Endodermal cell (in vitro differentiated cells): ENCODE measurements at regions not wholly inside any gene's neighbourhood (a gene's known extent, or its start where the extent isn't known, plus 50 kb on each side); places are given as distances from the start of the nearest gene placed in this dataset.
"Not testable (repeated sequence)": the region's sequence is repeated elsewhere in the genome, so short reads cannot be mapped to it uniquely, and the experiment has no call there.

Experiments used
- DNase-seq: peaks from one replicate; pipeline ENCODE4 v3.0.0-alpha.2; 2017
- H3K27ac ChIP-seq: 2 replicates; pipeline ENCODE4 v1.5.1; 2013; ENCODE audit warnings: mild to moderate bottlenecking, low read depth, low read length, moderate library complexity
- H3K27me3 ChIP-seq: 2 replicates; pipeline ENCODE4 v1.6.1; 2013; ENCODE audit warnings: mild to moderate bottlenecking, low read length, moderate library complexity; ENCODE audit not compliant: insufficient read depth, control insufficient read depth, poor library complexity, severe bottlenecking
- H3K36me3 ChIP-seq: 2 replicates; pipeline ENCODE4 v1.7.0; 2013; ENCODE audit warnings: mild to moderate bottlenecking, low read length, moderate library complexity; ENCODE audit not compliant: control insufficient read depth, insufficient read depth
- H3K4me1 ChIP-seq: one replicate; pipeline ENCODE4 v1.7.0; 2013; ENCODE audit warnings: low read length; ENCODE audit not compliant: control insufficient read depth, insufficient read depth
- H3K4me3 ChIP-seq: 2 replicates; pipeline ENCODE4 v1.5.1; 2013; ENCODE audit warnings: mild to moderate bottlenecking, low read length, moderate library complexity
- H3K9ac ChIP-seq: 2 replicates; pipeline ENCODE4 v1.6.1; 2013; ENCODE audit warnings: mild to moderate bottlenecking, low read length, moderate library complexity; ENCODE audit not compliant: poor library complexity, severe bottlenecking; ENCODE audit errors: extremely low read depth
- H3K9me3 ChIP-seq: 2 replicates; pipeline ENCODE4 v1.6.1; 2013; ENCODE audit warnings: mild to moderate bottlenecking, low read length, moderate library complexity; ENCODE audit not compliant: control insufficient read depth
- H3K27ac Mint-ChIP-seq: 2 replicates; pipeline ENCODE4 v1.8.0; 2020; ENCODE audit warnings: mixed read lengths
- H3K27me3 Mint-ChIP-seq: 2 replicates; pipeline ENCODE4 v1.8.0; 2021; ENCODE audit warnings: mild to moderate bottlenecking, mixed read lengths; ENCODE audit not compliant: insufficient read depth
- H3K36me3 Mint-ChIP-seq: 2 replicates; pipeline ENCODE4 v1.8.0; 2020; ENCODE audit warnings: low read depth, mixed read lengths
- H3K4me1 Mint-ChIP-seq: 2 replicates; pipeline ENCODE4 v1.8.0; 2020; ENCODE audit warnings: mixed read lengths
- H3K4me3 Mint-ChIP-seq: 2 replicates; pipeline ENCODE4 v1.8.0; 2020; ENCODE audit warnings: mild to moderate bottlenecking, moderate library complexity, mixed read lengths
- H3K9me3 Mint-ChIP-seq: 2 replicates; pipeline ENCODE4 v1.8.0; 2020; ENCODE audit warnings: mild to moderate bottlenecking, mixed read lengths
- WGBS, 2 experiments: methylation state at CpG; one replicate each; pipeline versions ENCODE4 v1.1.5 to v1.1.7; 2013; ENCODE audit warnings: missing lambda C conversion rate in 2 of 2, mixed read lengths in 1 of 2; ENCODE audit not compliant: insufficient coverage in 1 of 2, insufficient read length in 1 of 2; 5-methylcytosine and 5-hydroxymethylcytosine counted together
- TF ChIP-seq, protein P1 (sequence below): fragments of 200-600 bp; sonication (generic); conservative IDR thresholded peaks from 2 replicates; pipeline ENCODE4 v1.5.0; 2021; ENCODE audit warnings: antibody characterized with exemption, mild to moderate bottlenecking

DNA sequence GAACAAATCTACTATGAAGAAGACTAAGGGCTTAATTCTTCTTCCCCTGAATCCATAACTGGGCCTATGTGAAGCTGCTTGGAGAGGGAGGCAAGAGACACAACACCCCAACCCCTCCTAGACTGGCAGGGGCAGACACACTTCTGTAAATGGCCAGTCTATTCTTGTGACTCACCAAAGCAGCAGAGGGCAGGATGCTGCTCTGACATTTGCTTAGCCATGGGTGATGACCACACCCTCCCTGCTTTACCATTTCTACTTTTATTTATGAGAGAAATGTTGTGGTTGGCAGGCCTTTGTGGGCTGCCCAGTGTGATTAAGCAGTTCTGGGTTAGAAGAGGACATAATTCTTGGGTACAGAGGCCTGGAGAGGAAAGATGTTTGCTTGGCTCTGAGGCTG is 189.8 kb upstream of the DPYD start:
- Mint-ChIP-seq H3K27me3 (no peaks in the 10 kb centered on the region), H3K4me1 (no peaks in the 10 kb centered on the region), H3K4me3 (no peak overlapping the region), H3K36me3 (no peaks in the 10 kb centered on the region), H3K27ac (no peak overlapping the region), H3K9me3 (peaks cover 15% of the 10 kb centered on the region)
- Histone ChIP-seq H3K36me3 (no peaks in the 10 kb centered on the region), H3K27ac (no peak overlapping the region), H3K9ac (no peak overlapping the region), H3K4me1 (no peaks in the 10 kb centered on the region), H3K9me3 (peaks cover 15% of the 10 kb centered on the region), H3K27me3 (no peaks in the 10 kb centered on the region), H3K4me3 (no peak overlapping the region)
- TF ChIP-seq, protein P1, sequence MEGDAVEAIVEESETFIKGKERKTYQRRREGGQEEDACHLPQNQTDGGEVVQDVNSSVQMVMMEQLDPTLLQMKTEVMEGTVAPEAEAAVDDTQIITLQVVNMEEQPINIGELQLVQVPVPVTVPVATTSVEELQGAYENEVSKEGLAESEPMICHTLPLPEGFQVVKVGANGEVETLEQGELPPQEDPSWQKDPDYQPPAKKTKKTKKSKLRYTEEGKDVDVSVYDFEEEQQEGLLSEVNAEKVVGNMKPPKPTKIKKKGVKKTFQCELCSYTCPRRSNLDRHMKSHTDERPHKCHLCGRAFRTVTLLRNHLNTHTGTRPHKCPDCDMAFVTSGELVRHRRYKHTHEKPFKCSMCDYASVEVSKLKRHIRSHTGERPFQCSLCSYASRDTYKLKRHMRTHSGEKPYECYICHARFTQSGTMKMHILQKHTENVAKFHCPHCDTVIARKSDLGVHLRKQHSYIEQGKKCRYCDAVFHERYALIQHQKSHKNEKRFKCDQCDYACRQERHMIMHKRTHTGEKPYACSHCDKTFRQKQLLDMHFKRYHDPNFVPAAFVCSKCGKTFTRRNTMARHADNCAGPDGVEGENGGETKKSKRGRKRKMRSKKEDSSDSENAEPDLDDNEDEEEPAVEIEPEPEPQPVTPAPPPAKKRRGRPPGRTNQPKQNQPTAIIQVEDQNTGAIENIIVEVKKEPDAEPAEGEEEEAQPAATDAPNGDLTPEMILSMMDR = no peak
- DNase-seq = no peak

DNA sequence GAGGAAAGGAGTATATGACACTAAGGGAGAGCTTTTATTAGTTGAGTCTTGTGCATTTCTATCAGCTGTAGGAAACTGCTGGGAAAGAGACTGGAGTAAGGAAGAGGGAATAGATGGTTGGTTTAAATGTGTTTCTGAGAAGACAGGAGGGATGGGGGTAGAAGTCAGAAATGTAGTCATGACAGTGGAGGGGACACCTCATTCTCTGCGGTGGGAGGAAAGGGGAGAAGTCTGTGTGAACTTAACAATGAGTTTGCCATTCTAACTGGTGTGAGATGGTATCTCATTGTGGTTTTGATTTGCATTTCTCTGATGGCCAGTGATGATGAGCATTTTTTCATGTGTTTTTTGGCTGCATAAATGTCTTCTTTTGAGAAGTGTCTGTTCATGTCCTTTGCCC is 187.5 kb upstream of the DPYD start:
- not testable (repeated sequence) for H3K4me3 Mint-ChIP-seq, H3K36me3 Mint-ChIP-seq, H3K4me1 ChIP-seq, H3K27me3 ChIP-seq, H3K27ac ChIP-seq, H3K27ac Mint-ChIP-seq, H3K27me3 Mint-ChIP-seq, H3K4me1 Mint-ChIP-seq, DNase-seq, H3K36me3 ChIP-seq, H3K4me3 ChIP-seq, H3K9ac ChIP-seq
- H3K9me3 ChIP-seq = peaks cover 15% of the 10 kb centered on the region
- peaks cover 15% of the 10 kb centered on the region for H3K9me3 Mint-ChIP-seq
- WGBS, 2 experiments = 93 to 100% methylated on average over 1 of the region's 1 CpG

DNA sequence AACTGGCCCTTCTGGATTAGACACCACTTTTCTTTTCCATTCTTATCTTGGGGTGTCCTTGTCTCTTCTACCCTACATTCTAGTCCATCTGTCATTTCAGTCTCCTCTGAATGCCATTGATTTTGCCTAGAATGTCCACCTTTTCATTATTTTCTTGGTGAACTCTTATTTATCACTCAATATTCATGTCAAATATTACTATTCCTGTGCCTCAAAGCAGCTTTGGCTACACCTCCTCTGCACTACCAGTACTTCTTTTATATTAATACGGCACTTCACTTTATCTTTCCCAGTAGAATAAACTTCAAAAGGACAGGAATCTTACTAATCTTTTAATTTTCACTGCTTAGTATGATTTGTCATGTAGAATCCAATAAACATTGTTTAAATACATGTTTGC is 186.4 kb upstream of the DPYD start:
- H3K36me3 Mint-ChIP-seq = no peaks in the 10 kb centered on the region
- H3K27ac ChIP-seq = no peak overlapping the region
- H3K4me1 Mint-ChIP-seq = no peaks in the 10 kb centered on the region
- H3K9me3 Mint-ChIP-seq = peaks cover 15% of the 10 kb centered on the region
- DNase-seq = no peak
- WGBS, 2 experiments = 83% methylated on average over 1 of the region's 1 CpG; no CpG with 5 or more reads in 1 of the 2 experiments
- H3K9ac ChIP-seq = no peak overlapping the region
- TF ChIP-seq, protein P1 = no peak
- H3K36me3 ChIP-seq = no peaks in the 10 kb centered on the region
- H3K27ac Mint-ChIP-seq = no peak overlapping the region
- H3K4me3 Mint-ChIP-seq = no peak overlapping the region
- H3K4me3 ChIP-seq = no peak overlapping the region
- no peaks in the 10 kb centered on the region for H3K4me1 ChIP-seq
- H3K27me3 ChIP-seq = no peaks in the 10 kb centered on the region
- H3K27me3 Mint-ChIP-seq = no peaks in the 10 kb centered on the region
- H3K9me3 ChIP-seq = peaks cover 15% of the 10 kb centered on the region

DNA sequence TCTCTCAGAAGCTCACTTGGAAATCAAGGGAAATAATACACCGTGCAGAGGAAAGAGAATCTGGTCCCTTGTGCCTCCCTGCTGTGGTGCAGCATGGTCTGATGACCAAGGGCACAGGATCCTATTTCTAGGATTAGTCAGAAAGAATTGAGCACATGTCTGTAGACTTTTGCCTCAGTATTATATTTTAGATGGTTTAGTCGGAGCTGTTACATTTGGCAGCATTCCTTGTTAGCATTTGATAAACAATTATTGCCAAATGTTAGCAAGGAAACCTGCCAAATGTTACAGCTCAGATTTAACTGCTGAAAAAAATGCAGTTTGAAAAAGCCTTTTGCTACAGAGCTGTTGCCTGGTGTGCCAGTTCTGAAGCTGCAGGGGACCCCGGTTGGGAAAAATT is 183.5 kb upstream of the DPYD start:
- Histone ChIP-seq H3K9me3 (peaks cover 15% of the 10 kb centered on the region), H3K36me3 (no peaks in the 10 kb centered on the region), H3K27me3 (no peaks in the 10 kb centered on the region), H3K4me3 (no peak overlapping the region), H3K9ac (no peak overlapping the region), H3K4me1 (no peaks in the 10 kb centered on the region), H3K27ac (no peak overlapping the region)
- no peak for DNase-seq
- no peaks in the 10 kb centered on the region for H3K27me3 Mint-ChIP-seq
- TF ChIP-seq, protein P1 = no peak
- no peaks in the 10 kb centered on the region for H3K4me1 Mint-ChIP-seq
- no peak overlapping the region for H3K27ac Mint-ChIP-seq
- no peak overlapping the region for H3K4me3 Mint-ChIP-seq
- WGBS, 2 experiments = 91 to 93% methylated on average over 3 of the region's 3 CpGs
- H3K36me3 Mint-ChIP-seq = no peaks in the 10 kb centered on the region
- H3K9me3 Mint-ChIP-seq = peaks cover 15% of the 10 kb centered on the region
